ENCODE measurements at regions not wholly inside any gene's neighbourhood (a gene's known extent, or its start where the extent isn't known, plus 50 kb on each side); places are given as distances from the start of the nearest gene placed in this dataset.
"Not testable (repeated sequence)": the region's sequence is repeated elsewhere in the genome, so short reads cannot be mapped to it uniquely, and the experiment has no call there.

GRCh38 chr13:26887594-26887993 lies 127.0 kb upstream of the GPR12 start:
- DNase-seq (ENCODE audit: low spot score), result no peak

DNA sequence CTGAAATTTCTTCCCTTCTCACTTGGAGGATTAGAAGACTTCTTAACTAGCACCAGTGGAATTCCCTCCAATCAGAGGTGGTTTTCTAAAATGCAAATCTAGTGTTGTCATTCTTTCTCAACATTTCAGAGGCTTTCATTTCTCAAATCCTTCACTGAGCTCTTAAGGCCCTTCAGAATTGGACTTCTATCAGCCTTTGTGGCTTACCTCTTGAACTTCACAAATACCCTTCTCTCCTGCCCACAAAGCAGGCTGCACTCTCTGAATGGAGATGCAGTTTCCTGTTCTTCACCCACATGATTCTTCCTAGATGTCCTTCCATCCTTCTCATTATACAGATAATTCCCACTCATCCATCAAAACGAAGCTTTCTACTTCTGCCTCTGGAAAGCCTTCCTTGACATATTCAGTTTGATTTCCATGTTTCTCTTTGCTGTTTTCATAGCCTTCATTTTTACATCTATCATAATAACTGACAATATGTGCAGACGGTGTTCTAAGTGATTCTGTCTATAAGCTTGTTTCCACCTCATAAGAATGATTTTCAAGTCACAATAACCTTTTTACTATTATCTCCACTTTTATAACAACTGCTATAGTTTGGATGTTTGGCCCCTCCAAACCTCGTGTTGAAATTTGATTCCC lies 123.1 kb upstream of the GPR12 start:
- DNase-seq (ENCODE audit: low spot score), result no peak

GRCh38 chr13:26882731-26883130 lies 122.1 kb upstream of the GPR12 start:
- DNase-seq (ENCODE audit: low spot score), result no peak

- peak; percentile 1 for DNase-seq (ENCODE audit: low spot score)
Measured at GRCh38 chr13:26881154-26881553, 120.6 kb upstream of the GPR12 start.

- no peak for DNase-seq (ENCODE audit: low spot score)
Measured at GRCh38 chr13:26880735-26881134, 120.1 kb upstream of the GPR12 start.

DNA sequence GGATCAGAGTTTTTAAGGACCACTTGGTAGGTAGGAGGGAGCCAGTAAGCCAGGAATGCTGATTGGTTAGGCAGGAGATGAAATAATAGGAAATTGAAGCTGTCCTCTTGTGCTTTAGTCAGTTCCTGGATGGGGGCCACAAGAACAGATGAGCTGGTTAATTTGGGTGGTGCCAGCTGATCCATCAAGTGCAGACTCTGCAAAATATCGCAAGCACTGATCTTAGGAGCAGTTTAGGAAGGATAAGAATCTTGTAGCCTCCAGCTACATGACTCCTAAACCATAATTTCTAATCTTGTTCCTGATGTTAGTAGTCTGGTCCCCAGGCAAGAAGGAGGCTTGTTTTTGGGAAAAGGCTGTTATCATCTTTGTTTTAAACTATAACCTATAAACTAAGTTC lies 117.9 kb upstream of the GPR12 start:
- no peak for DNase-seq (ENCODE audit: low spot score)

GRCh38 chr13:26873386-26873698 lies 112.8 kb upstream of the GPR12 start:
- DNase-seq (ENCODE audit: low spot score), result no peak

DNA sequence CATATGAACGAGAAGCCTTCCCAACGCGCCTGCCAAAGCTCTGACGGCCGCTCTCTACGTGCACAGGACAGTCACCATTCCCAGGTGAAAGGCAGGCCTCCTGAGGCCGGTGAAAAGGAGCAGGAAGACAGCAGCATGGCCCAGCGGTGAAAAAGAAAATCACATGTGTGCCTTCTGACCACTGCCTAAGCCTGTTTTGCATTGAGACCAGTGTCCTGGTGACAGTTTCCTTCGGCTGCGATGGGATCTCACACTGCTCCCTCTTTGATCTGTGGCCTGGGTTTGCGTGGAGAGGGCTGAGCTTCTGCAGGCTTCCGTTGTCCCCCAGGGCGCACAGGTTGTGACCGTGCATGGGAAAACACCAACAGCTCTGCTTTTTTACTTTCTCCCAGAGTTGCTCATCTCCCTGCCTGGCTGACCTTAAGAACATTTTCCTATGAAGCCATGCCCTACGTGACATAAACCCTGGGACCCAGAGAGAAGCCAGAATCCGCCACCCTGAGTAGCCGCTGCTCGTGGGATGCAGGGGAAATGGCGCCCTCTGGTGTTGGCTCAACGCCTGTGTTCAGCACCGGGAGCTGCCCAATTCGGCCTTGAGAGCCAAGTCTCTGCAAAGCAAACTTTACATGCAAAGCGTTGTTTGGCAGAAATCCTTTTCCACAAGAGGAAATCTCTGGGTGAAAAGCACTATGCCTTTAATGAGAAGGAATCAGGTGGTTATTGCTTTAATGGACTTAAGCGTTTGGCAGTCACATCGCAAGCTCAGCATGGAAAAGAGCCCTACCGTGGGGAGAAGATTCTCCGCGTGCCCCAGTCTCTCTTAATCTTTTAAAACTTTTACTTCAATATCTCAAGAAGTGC lies 112.2 kb upstream of the GPR12 start:
- DNase-seq (ENCODE audit: low spot score), result peak; percentile 32

GRCh38 chr13:26867451-26868091 lies 107.0 kb upstream of the GPR12 start:
- peak; percentile 15 for DNase-seq (ENCODE audit: low spot score)

DNA sequence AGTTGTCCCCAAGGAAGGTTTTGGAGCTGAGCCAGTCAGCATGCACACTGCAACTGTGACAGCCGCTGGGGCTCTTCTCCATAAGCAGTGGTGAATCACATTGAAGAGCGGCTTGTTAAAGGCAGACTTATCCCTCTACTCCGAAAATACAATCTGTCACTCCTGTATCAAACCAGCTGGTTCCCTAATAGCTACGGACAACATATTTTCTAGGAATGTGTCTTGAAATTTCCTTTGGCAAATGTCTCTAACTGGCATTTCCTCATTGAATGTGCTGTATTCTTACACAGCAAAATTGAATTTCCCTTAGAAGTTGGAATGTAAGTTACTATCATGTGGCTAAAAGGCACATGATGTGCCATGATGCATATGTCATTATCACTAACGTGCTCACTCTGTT lies 104.0 kb upstream of the GPR12 start:
- DNase-seq (ENCODE audit: low spot score), result no peak

DNA sequence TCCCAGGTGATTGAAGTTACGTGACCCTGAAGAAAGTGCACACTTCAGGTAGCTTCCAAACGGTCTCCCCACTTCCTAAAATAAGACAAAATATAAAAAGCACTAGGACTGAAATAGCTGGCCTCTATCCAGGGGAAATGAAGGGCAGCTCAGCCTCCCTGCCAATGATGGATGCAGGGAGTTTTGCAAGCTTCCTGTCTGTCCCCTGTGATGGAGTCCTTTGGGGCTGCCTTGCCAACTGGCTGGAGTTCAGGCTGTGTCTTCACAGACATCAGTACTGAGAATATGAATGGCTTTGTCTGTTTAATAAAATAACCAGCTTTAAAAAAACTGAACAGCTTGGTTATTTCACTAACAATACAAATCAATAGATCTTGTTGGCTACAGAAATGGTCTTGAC lies 101.4 kb upstream of the GPR12 start:
- DNase-seq (ENCODE audit: low spot score), result no peak

DNA sequence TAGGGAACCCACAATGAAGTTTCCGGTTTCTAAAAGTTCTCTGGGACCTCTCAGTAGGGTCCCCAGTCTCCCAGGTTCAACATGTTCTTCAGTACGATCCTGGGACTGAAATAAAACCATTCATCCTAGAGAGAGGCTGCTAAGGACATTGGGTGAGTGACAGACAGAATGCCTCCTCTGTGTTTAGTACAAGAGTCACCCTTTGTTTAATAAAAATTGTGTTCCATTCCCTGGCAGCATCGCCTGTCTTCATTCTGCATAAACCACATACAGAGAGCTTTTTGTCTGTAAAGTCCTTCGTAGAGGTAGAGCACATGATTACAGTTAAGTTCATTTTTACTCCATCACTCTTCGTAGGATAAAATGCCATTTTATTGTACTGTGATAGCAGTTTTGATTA lies 95.3 kb upstream of the GPR12 start:
- no peak for DNase-seq (ENCODE audit: low spot score)

DNA sequence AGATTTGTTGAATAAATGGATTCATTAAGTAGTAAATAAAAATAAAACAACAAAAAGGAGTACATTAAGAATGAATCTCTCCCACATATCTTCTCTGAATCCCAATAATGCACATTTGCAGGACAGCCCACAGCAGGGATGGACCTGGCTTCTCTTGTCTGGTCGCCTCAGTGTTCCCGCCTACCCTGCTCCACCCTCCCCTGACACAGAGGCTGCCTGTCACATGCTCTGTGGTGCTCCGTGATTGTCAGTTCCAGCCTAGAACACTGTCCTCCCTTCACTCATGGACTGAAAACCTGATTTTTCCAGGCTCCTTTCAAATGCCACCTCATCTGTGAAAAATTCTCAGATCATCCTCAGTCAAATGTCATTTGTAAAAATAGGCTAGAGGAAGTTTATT lies 94.5 kb upstream of the GPR12 start:
- no peak for DNase-seq (ENCODE audit: low spot score)

GRCh38 chr13:26853323-26853722 lies 92.7 kb upstream of the GPR12 start:
- no peak for DNase-seq (ENCODE audit: low spot score)

- DNase-seq (ENCODE audit: low spot score), result no peak
Measured at GRCh38 chr13:26847281-26847680, 86.7 kb upstream of the GPR12 start.

DNA sequence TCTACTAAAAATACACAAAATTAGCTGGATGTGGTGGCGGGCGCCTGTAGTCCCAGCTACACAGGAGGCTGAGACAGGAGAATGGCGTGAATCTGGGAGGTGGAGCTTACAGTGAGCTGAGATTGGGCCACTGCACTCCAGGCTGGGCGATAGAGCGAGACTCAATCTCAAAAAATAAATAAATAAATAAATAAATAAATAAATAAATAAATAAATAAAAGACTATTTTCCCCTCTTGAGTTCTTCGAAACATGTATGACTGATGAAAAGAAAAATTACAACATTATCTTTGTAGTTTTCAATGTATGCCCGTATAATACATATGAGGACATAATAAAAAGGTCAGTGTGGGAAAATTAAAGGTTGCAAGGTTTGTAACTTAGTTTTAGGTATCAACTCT lies 84.5 kb upstream of the GPR12 start:
- DNase-seq (ENCODE audit: low spot score), result not testable (repeated sequence)

DNA sequence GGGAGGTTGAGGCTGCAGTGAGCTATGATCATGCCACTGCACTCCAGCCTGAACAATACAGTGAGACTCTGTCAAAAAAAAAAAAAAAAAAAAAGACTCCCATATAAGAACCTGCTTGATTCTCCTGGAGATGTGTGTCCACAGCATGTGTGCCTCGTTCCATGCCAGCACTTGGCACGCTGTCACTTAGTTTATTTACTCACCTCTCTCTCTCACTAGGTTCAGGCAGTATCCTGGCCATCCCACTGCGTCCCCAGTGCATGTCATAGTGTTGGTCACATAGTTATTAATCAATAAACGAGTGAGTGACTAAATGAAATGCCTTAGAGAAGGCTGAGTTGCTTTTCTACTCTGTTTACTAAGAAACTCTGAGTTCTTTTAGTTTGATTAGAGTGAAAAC lies 79.1 kb upstream of the GPR12 start:
- DNase-seq (ENCODE audit: low spot score), result no peak

DNA sequence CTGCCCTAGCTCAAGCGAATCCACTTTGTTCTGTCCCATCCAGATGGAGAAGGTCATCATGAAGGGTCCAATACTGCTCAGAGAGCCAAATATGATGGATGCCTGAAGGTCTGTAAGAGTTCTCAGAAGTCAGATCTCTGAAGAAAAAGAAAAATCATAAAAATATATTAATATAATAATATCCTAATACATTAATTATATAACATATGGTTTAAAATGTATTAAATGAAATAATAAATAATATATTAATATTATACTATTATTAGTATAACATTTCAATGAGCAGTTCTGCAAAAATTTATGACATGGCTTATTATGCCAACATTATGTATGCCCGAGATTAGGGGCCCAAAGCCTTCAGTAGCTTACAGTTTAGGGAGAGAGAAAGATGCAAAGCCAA lies 78.2 kb upstream of the GPR12 start:
- DNase-seq (ENCODE audit: low spot score), result no peak

- no peak for DNase-seq (ENCODE audit: low spot score)
Measured at GRCh38 chr13:26837997-26838396, 77.4 kb upstream of the GPR12 start.

GRCh38 chr13:26837102-26837501 lies 76.5 kb upstream of the GPR12 start:
- DNase-seq (ENCODE audit: low spot score), result no peak

DNA sequence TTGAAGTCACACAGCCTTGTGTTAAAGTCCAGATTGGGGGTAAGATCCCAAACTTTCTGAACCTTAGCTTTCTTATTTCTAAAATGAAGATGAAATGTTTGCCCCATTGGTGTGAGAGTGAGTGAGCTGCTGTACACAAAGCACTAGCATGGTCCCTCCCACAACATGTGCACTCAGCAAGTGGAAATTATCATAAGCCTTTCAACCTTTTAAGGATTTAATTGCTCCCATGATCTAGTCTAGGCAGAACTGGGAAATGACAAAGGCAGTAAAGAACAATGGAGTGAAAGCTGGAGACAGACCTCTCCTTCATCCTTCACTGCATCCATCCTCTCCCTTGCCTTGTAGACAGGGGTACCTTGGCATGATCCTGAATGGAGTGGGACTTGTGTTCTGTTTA lies 76.0 kb upstream of the GPR12 start:
- no peak for DNase-seq (ENCODE audit: low spot score)

- DNase-seq (ENCODE audit: low spot score), result no peak
Measured at GRCh38 chr13:26834646-26835045, 74.1 kb upstream of the GPR12 start.

DNA sequence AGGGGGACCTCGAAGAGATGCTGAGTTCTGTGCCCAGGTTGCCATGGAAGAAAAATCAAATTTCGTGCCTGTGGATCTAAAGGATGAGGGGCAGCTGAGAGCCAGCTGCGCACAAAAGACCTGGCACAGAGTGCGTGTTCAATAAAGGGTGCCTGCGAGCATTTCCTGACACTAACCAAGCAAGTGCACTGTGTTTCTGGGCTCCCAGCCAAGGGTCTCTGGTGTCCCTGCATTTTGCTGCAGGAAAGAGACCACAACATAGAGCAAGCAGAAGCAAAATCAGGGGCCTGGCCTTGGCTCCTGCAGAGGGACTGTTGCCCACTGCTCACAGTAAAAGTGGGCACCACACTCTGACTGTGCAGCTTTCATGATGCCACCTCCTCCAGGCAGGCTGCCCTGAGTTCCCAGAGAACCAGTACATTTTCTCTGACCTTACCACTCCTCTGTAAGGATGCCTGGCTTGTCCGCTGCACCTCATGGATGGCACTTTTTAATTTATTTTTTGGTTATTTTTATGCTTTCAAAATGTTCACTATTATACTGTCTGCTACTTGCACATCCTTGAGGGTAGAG lies 70.8 kb upstream of the GPR12 start:
- DNase-seq (ENCODE audit: low spot score), result no peak
